GM23338 (cell line): ENCODE measurements at regions not wholly inside any gene's neighbourhood (a gene's known extent, or its start where the extent isn't known, plus 50 kb on each side); places are given as distances from the start of the nearest gene placed in this dataset.

ENCODE experiments used
- ATAC-seq: fragments of 200-7000 bp; cut with Tn5 transposase; 3 replicates; pipeline ENCODE4 v1.9.1; 2020
- DNase-seq: peaks from one replicate; pipeline ENCODE4 v3.0.0-alpha.2; 2015; ENCODE audit warnings: low spot score
- H2AFZ ChIP-seq: fragments of 200-600 bp; sonication (generic); 2 replicates; pipeline ENCODE4 v1.8.0; 2016; ENCODE audit warnings: antibody characterized with exemption, mild to moderate bottlenecking, moderate library complexity
- H3F3A ChIP-seq: fragments of 200-600 bp; sonication (generic); replicated peaks from 2 replicates; pipeline ENCODE4 v1.8.0; 2017; ENCODE audit warnings: antibody characterized with exemption, mixed run types, low read depth
- H3K27ac ChIP-seq: fragments of 200-600 bp; sonication (generic); 2 replicates; pipeline ENCODE4 v1.6.1; 2016; ENCODE audit warnings: low read depth
- H3K27me3 ChIP-seq: fragments of 200-600 bp; sonication (generic); 2 replicates; pipeline ENCODE4 v1.8.0; 2016; ENCODE audit warnings: mild to moderate bottlenecking, mixed run types, moderate library complexity; ENCODE audit not compliant: insufficient read depth
- H3K36me3 ChIP-seq: fragments of 200-600 bp; sonication (generic); 2 replicates; pipeline ENCODE4 v1.8.0; 2016; ENCODE audit warnings: mild to moderate bottlenecking; ENCODE audit not compliant: insufficient read depth
- H3K4me1 ChIP-seq: fragments of 200-600 bp; sonication (generic); 2 replicates; pipeline ENCODE4 v1.8.0; 2016; ENCODE audit warnings: mild to moderate bottlenecking, moderate library complexity; ENCODE audit not compliant: insufficient read depth
- H3K4me2 ChIP-seq: fragments of 200-600 bp; sonication (generic); 2 replicates; pipeline ENCODE4 v1.7.1; 2017; ENCODE audit warnings: mixed run types
- H3K4me3 ChIP-seq: fragments of 200-600 bp; sonication (generic); 2 replicates; pipeline ENCODE4 v1.6.1; 2016; ENCODE audit warnings: mixed run types
- H3K79me2 ChIP-seq: fragments of 200-600 bp; sonication (generic); replicated peaks from 2 replicates; pipeline ENCODE4 v1.8.0; 2017; ENCODE audit warnings: mild to moderate bottlenecking; ENCODE audit not compliant: insufficient read depth
- H3K9me2 ChIP-seq: fragments of 200-600 bp; sonication (generic); 2 replicates; pipeline ENCODE4 v1.8.0; 2017; ENCODE audit not compliant: insufficient read depth
- H4K20me1 ChIP-seq: fragments of 200-600 bp; sonication (generic); replicated peaks from 2 replicates; pipeline ENCODE4 v1.8.0; 2017; ENCODE audit warnings: mild to moderate bottlenecking; ENCODE audit not compliant: insufficient read depth
- H3K27ac Mint-ChIP-seq: 2 replicates; pipeline ENCODE4 v1.8.0; 2020; ENCODE audit warnings: inconsistent platforms, mild to moderate bottlenecking, moderate library complexity, mixed read lengths
- H3K27me3 Mint-ChIP-seq: 3 replicates; pipeline ENCODE4 v1.8.0; 2022; ENCODE audit warnings: low read depth, mild to moderate bottlenecking, moderate library complexity, mixed read lengths, inconsistent platforms; ENCODE audit not compliant: insufficient read depth, poor library complexity
- H3K36me3 Mint-ChIP-seq: 3 replicates; pipeline ENCODE4 v1.8.0; 2021; ENCODE audit warnings: low read depth, mild to moderate bottlenecking, inconsistent platforms, moderate library complexity, mixed read lengths
- H3K4me1 Mint-ChIP-seq: 3 replicates; pipeline ENCODE4 v1.8.0; 2020; ENCODE audit warnings: mild to moderate bottlenecking, inconsistent platforms, mixed read lengths
- H3K4me3 Mint-ChIP-seq: 3 replicates; pipeline ENCODE4 v1.8.0; 2021; ENCODE audit warnings: moderate library complexity, mild to moderate bottlenecking, inconsistent platforms, mixed read lengths
- H3K9me3 Mint-ChIP-seq: 3 replicates; pipeline ENCODE4 v1.8.0; 2020; ENCODE audit warnings: moderate library complexity, mild to moderate bottlenecking, inconsistent platforms, mixed read lengths
- CREB1 ChIP-seq: fragments of 250-450 bp; sonication (Bioruptor Pico); IDR thresholded peaks from 2 replicates; pipeline ENCODE4 v1.5.0; 2020; ENCODE audit warnings: low read depth, mild to moderate bottlenecking, moderate library complexity
- EZH2 ChIP-seq: fragments of 200-600 bp; sonication (generic); IDR thresholded peaks from one replicate; pipeline ENCODE4 v1.8.0; 2017; ENCODE audit warnings: antibody characterized with exemption, mild to moderate bottlenecking, low read depth; ENCODE audit not compliant: unreplicated experiment
- EZH2phosphoT487 ChIP-seq: fragments of 200-600 bp; sonication (generic); IDR thresholded peaks from one replicate; pipeline ENCODE4 v1.8.1; 2018; ENCODE audit warnings: antibody characterized with exemption; ENCODE audit not compliant: unreplicated experiment
- JUNB ChIP-seq: IDR thresholded peaks from one replicate; pipeline ENCODE4 v1.6.1; 2016; ENCODE audit warnings: antibody characterized with exemption; ENCODE audit not compliant: unreplicated experiment
- NANOG ChIP-seq: IDR thresholded peaks from 2 replicates; pipeline ENCODE4 v1.6.1; 2016; ENCODE audit warnings: antibody characterized with exemption, borderline replicate concordance
- POLR2AphosphoS5 ChIP-seq: IDR thresholded peaks from 2 replicates; pipeline ENCODE4 v1.6.1; 2016; ENCODE audit warnings: antibody characterized with exemption, low read depth
- REST ChIP-seq: IDR thresholded peaks from one replicate; pipeline ENCODE4 v1.6.1; 2018; ENCODE audit warnings: antibody characterized with exemption; ENCODE audit not compliant: unreplicated experiment
- STAT1 ChIP-seq: IDR thresholded peaks from one replicate; pipeline ENCODE4 v1.6.1; 2016; ENCODE audit warnings: antibody characterized with exemption; ENCODE audit not compliant: unreplicated experiment
- ZNF114 ChIP-seq: fragments of 250-450 bp; sonication (Bioruptor Pico); IDR thresholded peaks from 2 replicates; pipeline ENCODE4 v1.5.0; 2020; ENCODE audit warnings: mild to moderate bottlenecking, moderate library complexity
- ZNF331 ChIP-seq: fragments of 250-450 bp; sonication (Bioruptor Pico); IDR thresholded peaks from 2 replicates; pipeline ENCODE4 v1.5.0; 2020; ENCODE audit warnings: low read depth, mild to moderate bottlenecking, moderate library complexity
- ZNF462 ChIP-seq: fragments of 250-450 bp; sonication (Bioruptor Pico); IDR thresholded peaks from 2 replicates; pipeline ENCODE4 v1.5.0; 2020; ENCODE audit warnings: mild to moderate bottlenecking, moderate library complexity
- TF ChIP-seq, protein P1 (sequence below), 2 experiments: fragments of 200-600 bp in 1 of 2; sonication (generic) in 1 of 2; conservative IDR thresholded peaks; 2 replicates each; pipeline versions ENCODE4 v1.5.1 to v1.6.1; 2016 to 2017; ENCODE audit warnings: antibody characterized with exemption in 2 of 2, low read depth in 2 of 2, mild to moderate bottlenecking in 2 of 2, moderate library complexity in 1 of 2
- TF ChIP-seq, protein P2 (sequence below): IDR thresholded peaks from 2 replicates; pipeline ENCODE4 v1.6.1; 2016; ENCODE audit warnings: antibody characterized with exemption

- no peak for TF ChIP-seq ZNF331
- TF ChIP-seq EZH2, result no peak
- TF ChIP-seq ZNF114 (CRISPR knock-in tag), result no peak
- TF ChIP-seq EZH2phosphoT487, result no peak
- TF ChIP-seq ZNF462 (CRISPR knock-in tag), result no peak
- no peak for TF ChIP-seq JUNB
- TF ChIP-seq STAT1, result no peak
- no peak for TF ChIP-seq NANOG
- TF ChIP-seq, protein P1, sequence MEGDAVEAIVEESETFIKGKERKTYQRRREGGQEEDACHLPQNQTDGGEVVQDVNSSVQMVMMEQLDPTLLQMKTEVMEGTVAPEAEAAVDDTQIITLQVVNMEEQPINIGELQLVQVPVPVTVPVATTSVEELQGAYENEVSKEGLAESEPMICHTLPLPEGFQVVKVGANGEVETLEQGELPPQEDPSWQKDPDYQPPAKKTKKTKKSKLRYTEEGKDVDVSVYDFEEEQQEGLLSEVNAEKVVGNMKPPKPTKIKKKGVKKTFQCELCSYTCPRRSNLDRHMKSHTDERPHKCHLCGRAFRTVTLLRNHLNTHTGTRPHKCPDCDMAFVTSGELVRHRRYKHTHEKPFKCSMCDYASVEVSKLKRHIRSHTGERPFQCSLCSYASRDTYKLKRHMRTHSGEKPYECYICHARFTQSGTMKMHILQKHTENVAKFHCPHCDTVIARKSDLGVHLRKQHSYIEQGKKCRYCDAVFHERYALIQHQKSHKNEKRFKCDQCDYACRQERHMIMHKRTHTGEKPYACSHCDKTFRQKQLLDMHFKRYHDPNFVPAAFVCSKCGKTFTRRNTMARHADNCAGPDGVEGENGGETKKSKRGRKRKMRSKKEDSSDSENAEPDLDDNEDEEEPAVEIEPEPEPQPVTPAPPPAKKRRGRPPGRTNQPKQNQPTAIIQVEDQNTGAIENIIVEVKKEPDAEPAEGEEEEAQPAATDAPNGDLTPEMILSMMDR (conservative IDR thresholded peaks at IDR 0.05; ENCODE audit: low read depth in 2 of 2), result no peak
- TF ChIP-seq, protein P2, sequence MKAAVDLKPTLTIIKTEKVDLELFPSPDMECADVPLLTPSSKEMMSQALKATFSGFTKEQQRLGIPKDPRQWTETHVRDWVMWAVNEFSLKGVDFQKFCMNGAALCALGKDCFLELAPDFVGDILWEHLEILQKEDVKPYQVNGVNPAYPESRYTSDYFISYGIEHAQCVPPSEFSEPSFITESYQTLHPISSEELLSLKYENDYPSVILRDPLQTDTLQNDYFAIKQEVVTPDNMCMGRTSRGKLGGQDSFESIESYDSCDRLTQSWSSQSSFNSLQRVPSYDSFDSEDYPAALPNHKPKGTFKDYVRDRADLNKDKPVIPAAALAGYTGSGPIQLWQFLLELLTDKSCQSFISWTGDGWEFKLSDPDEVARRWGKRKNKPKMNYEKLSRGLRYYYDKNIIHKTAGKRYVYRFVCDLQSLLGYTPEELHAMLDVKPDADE, result no peak
- TF ChIP-seq REST, result no peak
- no peak for TF ChIP-seq POLR2AphosphoS5
- TF ChIP-seq CREB1 (CRISPR knock-in tag), result no peak
- Histone ChIP-seq H3K4me1 (peaks cover 11% of the 10 kb centered on the region), H2AFZ (peak overlapping the region; percentile 67; the same call in 1 of the 2 replicates), H3K27ac (no peak overlapping the region), H4K20me1 (no peaks in the 10 kb centered on the region), H3F3A (no peaks in the 10 kb centered on the region), H3K79me2 (no peaks in the 10 kb centered on the region), H3K36me3 (no peaks in the 10 kb centered on the region), H3K4me2 (peak overlapping the region; percentile 1; the same call in 1 of the 2 replicates), H3K27me3 (no peaks in the 10 kb centered on the region), H3K9me2 (no peaks in the 10 kb centered on the region), H3K4me3 (no peak overlapping the region)
- no peak overlapping the region for H3K27ac Mint-ChIP-seq
- peak; percentile 67 for ATAC-seq
- H3K36me3 Mint-ChIP-seq, result no peaks in the 10 kb centered on the region
- H3K9me3 Mint-ChIP-seq, result no peaks in the 10 kb centered on the region
- DNase-seq, result peak; percentile 54
- H3K4me3 Mint-ChIP-seq, result no peak overlapping the region
- peaks cover 37% of the 10 kb centered on the region for H3K4me1 Mint-ChIP-seq
- peaks cover 5% of the 10 kb centered on the region for H3K27me3 Mint-ChIP-seq
Observed at GRCh38 chr3:151538456-151539393, 77.9 kb upstream of the IGSF10 start.
